ENCODE measurements at regions not wholly inside any gene's neighbourhood (a gene's known extent, or its start where the extent isn't known, plus 50 kb on each side); places are given as distances from the start of the nearest gene placed in this dataset.

GRCh38 chr10:31261511-31262311 lies 57.3 kb upstream of the ZEB1 start:
- no peak for DNase-seq (ENCODE audit: extremely low read depth in 1 of 2, low read depth in 1 of 2)

- DNase-seq (ENCODE audit: extremely low read depth in 1 of 2, low read depth in 1 of 2) = no peak
These were observed 56.3 kb upstream of the ZEB1 start for GRCh38 chr10:31262672-31263071.

GRCh38 chr10:31263903-31264302 lies 55.1 kb upstream of the ZEB1 start:
- no peak for DNase-seq (ENCODE audit: extremely low read depth in 1 of 2, low read depth in 1 of 2)

GRCh38 chr10:31268444-31269303 lies 50.3 kb upstream of the ZEB1 start:
- DNase-seq (ENCODE audit: extremely low read depth in 1 of 2, low read depth in 1 of 2) = no peak

All from stimulated activated CD8-positive, alpha-beta memory T cell treated with anti-CD3 and anti-CD28 coated beads, Interleukin-7, amount 100 ng/mL, for 48 hours (primary cell).